PFSK-1 (cell line): ENCODE measurements at regions not wholly inside any gene's neighbourhood (a gene's known extent, or its start where the extent isn't known, plus 50 kb on each side); places are given as distances from the start of the nearest gene placed in this dataset.

ENCODE experiments used
- FOXP2 ChIP-seq: optimal IDR thresholded peaks from 2 replicates; pipeline ENCODE3; 2011; ENCODE audit warnings: borderline replicate concordance, control low read depth, inconsistent platforms; ENCODE audit not compliant: insufficient read depth; ENCODE audit errors: extremely low read length, extremely low read depth
- POLR2AphosphoS5 ChIP-seq: IDR thresholded peaks from 2 replicates; pipeline ENCODE4 v1.6.1; 2012; ENCODE audit warnings: low read depth, mild to moderate bottlenecking, control low read depth, low read length, moderate library complexity
- SIN3A ChIP-seq: IDR thresholded peaks from 2 replicates; pipeline ENCODE4 v1.6.1; 2012; ENCODE audit warnings: mild to moderate bottlenecking, low read length, moderate library complexity, borderline replicate concordance; ENCODE audit not compliant: insufficient read depth
- TAF1 ChIP-seq: IDR thresholded peaks from 2 replicates; pipeline ENCODE4 v1.6.1; 2012; ENCODE audit warnings: low read length, control low read depth, borderline replicate concordance; ENCODE audit not compliant: insufficient read depth
- TF ChIP-seq, protein P1 (sequence below), 2 experiments: IDR thresholded peaks; 2 replicates each; pipeline versions ENCODE4 v1.6.1 to v1.8.0; 2011 to 2012; ENCODE audit warnings: low read depth in 2 of 2, low read length in 2 of 2, control low read depth in 1 of 2, inconsistent platforms in 1 of 2, mild to moderate bottlenecking in 1 of 2, moderate library complexity in 1 of 2; ENCODE audit not compliant: insufficient read depth in 1 of 2

DNA sequence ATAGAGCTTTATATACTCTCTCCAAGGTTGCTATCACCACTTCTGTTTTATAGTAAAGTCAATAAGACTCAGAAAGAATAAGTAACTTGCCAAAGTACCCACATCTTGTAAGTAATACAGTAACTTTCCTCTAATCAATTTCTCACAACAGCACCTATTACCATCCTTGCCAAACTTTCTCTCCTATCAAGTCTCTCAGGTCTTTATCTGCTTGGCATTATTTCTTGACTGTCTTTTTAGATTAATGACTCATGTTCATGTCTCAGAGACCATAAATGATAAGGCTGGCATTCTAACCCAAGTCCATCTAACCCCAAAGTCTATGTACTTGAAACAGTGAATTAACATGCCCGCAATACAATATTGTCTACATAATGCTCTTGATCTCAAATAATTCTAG is 618.0 kb upstream of the ZEB2 start:
- no peak for TF ChIP-seq FOXP2
- TF ChIP-seq TAF1 = no peak
- TF ChIP-seq, protein P1, sequence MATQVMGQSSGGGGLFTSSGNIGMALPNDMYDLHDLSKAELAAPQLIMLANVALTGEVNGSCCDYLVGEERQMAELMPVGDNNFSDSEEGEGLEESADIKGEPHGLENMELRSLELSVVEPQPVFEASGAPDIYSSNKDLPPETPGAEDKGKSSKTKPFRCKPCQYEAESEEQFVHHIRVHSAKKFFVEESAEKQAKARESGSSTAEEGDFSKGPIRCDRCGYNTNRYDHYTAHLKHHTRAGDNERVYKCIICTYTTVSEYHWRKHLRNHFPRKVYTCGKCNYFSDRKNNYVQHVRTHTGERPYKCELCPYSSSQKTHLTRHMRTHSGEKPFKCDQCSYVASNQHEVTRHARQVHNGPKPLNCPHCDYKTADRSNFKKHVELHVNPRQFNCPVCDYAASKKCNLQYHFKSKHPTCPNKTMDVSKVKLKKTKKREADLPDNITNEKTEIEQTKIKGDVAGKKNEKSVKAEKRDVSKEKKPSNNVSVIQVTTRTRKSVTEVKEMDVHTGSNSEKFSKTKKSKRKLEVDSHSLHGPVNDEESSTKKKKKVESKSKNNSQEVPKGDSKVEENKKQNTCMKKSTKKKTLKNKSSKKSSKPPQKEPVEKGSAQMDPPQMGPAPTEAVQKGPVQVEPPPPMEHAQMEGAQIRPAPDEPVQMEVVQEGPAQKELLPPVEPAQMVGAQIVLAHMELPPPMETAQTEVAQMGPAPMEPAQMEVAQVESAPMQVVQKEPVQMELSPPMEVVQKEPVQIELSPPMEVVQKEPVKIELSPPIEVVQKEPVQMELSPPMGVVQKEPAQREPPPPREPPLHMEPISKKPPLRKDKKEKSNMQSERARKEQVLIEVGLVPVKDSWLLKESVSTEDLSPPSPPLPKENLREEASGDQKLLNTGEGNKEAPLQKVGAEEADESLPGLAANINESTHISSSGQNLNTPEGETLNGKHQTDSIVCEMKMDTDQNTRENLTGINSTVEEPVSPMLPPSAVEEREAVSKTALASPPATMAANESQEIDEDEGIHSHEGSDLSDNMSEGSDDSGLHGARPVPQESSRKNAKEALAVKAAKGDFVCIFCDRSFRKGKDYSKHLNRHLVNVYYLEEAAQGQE (IDR thresholded peaks at IDR 0.05; ENCODE audit: insufficient read depth in 1 of 2, low read depth in 2 of 2, low read length in 2 of 2) = no peak
- TF ChIP-seq SIN3A = no peak
- no peak for TF ChIP-seq POLR2AphosphoS5

DNA sequence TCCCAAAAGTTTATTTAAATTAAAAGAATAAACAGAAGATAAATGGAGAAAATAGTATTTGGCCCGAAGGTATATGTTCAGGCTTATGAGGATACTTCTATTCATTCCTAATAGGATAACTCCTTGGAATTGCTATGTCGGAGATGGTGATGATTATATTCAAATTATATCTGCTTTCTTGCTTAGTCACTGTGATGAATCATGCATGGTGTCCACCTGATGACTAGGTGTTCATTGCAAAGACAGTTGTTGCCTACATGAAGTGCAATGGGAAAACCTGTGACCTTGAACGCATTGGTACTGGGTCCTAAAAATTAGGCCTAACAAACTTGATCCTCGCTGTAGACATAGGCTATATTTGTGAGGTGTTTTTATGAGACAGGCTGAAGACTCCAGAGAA is 617.3 kb upstream of the ZEB2 start:
- TF ChIP-seq, protein P1 (IDR thresholded peaks at IDR 0.05; ENCODE audit: insufficient read depth in 1 of 2, low read depth in 2 of 2, low read length in 2 of 2) = no peak
- TF ChIP-seq POLR2AphosphoS5 = no peak
- TF ChIP-seq FOXP2 = no peak
- TF ChIP-seq TAF1 = no peak
- no peak for TF ChIP-seq SIN3A

DNA sequence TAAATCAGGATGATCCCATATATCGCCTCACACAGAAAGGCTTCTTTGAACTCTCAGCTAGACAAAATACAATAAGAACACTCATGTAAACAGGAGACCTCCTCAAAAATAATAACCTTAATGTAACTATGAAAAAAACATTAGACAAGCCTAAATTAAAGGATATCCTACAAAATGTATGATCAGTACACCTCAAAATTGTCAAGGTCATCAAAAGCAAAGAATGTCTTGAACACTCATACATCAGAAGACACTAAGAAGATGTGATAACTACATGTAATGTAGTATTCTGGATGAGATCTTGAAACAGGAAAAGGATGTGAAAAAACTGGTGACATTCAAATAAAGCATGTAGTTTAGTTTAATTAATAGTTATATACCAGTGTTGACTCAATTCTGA is 616.8 kb upstream of the ZEB2 start:
- TF ChIP-seq, protein P1 (IDR thresholded peaks at IDR 0.05; ENCODE audit: insufficient read depth in 1 of 2, low read depth in 2 of 2, low read length in 2 of 2) = no peak
- TF ChIP-seq SIN3A = no peak
- TF ChIP-seq TAF1 = no peak

DNA sequence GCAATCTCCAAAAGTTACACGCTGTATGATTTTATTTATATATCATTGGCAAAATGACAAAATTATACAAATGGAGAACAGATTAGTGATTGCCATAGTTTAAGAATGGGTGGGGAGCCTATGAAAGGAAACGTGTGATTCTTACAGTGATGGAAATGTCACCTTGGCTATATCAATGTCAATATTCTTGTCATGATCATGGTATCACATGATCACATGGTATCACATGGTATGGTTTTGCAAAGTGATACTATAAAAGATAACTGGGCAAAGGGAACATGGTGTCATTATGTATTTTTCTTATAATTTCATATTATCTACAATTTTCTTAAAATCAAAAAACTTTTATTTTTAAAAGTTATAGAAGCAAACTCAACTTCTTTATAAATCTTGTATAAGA is 606.2 kb upstream of the ZEB2 start:
- no peak for TF ChIP-seq FOXP2
- TF ChIP-seq TAF1 = no peak
- no peak for TF ChIP-seq SIN3A
- TF ChIP-seq, protein P1 (IDR thresholded peaks at IDR 0.05; ENCODE audit: insufficient read depth in 1 of 2, low read depth in 2 of 2, low read length in 2 of 2) = no peak
- no peak for TF ChIP-seq POLR2AphosphoS5

DNA sequence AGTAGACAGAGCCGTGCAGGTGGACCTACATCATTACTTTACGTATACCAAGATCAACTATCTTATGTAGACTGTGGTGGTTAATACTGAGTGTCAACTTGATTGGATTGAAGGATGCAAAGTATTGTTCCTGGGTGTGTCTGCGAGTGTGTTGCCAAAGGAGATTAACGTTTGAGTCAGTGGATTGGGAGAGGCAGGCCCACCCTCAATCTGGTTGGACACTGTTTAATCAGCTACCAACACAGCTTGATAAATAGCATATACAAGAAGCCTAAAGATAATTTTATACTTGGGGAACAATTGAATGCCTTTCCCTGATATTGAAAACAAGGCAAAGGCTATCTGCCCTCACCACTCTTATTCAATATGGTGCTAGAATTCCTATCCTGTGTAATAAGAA is 604.2 kb upstream of the ZEB2 start:
- TF ChIP-seq POLR2AphosphoS5 = no peak
- TF ChIP-seq, protein P1 (IDR thresholded peaks at IDR 0.05; ENCODE audit: insufficient read depth in 1 of 2, low read depth in 2 of 2, low read length in 2 of 2) = no peak
- no peak for TF ChIP-seq SIN3A
- no peak for TF ChIP-seq FOXP2
- TF ChIP-seq TAF1 = no peak
